H1 (cell line): ENCODE measurements at regions not wholly inside any gene's neighbourhood (a gene's known extent, or its start where the extent isn't known, plus 50 kb on each side); places are given as distances from the start of the nearest gene placed in this dataset.

Source experiments
- CTCF ChIA-PET: fragments of 300-600 bp; sonication (Branson Sonifier 250); formaldehyde crosslinking; loops from one replicate; lab custom pipeline; 2021; ENCODE audit not compliant: partially characterized antibody; lab: Charles Lee
- POLR2A ChIA-PET: fragments of 300-600 bp; sonication (Branson Sonifier 250); formaldehyde crosslinking; loops from one replicate; lab custom pipeline; 2021; ENCODE audit warnings: inconsistent platforms; ENCODE audit not compliant: partially characterized antibody; lab: Charles Lee
- DNase-seq, 2 experiments: peaks; one replicate each; pipeline versions ENCODE4 v3.0.0 to v3.0.0-alpha.2; 2010 to 2022; ENCODE audit warnings: low spot score in 2 of 2, low read depth in 1 of 2, mixed read lengths in 1 of 2
- FAIRE-seq: peaks from 2 replicates; lab custom pipeline; 2011; peaks lifted over from hg19 to GRCh38; lab: Jason Lieb, UNC
- H2AFZ ChIP-seq: 2 replicates; pipeline ENCODE4 v1.8.1; 2012; ENCODE audit warnings: low read length, inconsistent platforms
- H2AK5ac ChIP-seq: 2 replicates; pipeline ENCODE4 v1.6.1; 2013; ENCODE audit warnings: low read depth, low read length
- H2BK120ac ChIP-seq: replicated peaks from 2 replicates; pipeline ENCODE3; 2013; ENCODE audit warnings: low read depth, low read length, inconsistent platforms
- H2BK12ac ChIP-seq: 2 replicates; pipeline ENCODE4 v1.6.1; 2013; ENCODE audit warnings: low read depth, low read length
- H2BK15ac ChIP-seq: 2 replicates; pipeline ENCODE4 v1.6.1; 2013; ENCODE audit warnings: low read length
- H2BK20ac ChIP-seq: 2 replicates; pipeline ENCODE4 v1.6.1; 2013; ENCODE audit warnings: low read length
- H2BK5ac ChIP-seq: 2 replicates; pipeline ENCODE4 v1.6.1; 2013; ENCODE audit warnings: low read depth, low read length
- H3K14ac ChIP-seq: 2 replicates; pipeline ENCODE4 v1.6.1; 2013; ENCODE audit warnings: inconsistent platforms; ENCODE audit not compliant: insufficient read length
- H3K18ac ChIP-seq: 2 replicates; pipeline ENCODE4 v1.6.1; 2013; ENCODE audit warnings: low read length; ENCODE audit errors: extremely low read depth
- H3K23ac ChIP-seq: 2 replicates; pipeline ENCODE4 v1.6.1; 2013; ENCODE audit warnings: inconsistent platforms; ENCODE audit not compliant: insufficient read length
- H3K23me2 ChIP-seq: 2 replicates; pipeline ENCODE4 v1.6.1; 2013; ENCODE audit warnings: low read depth, low read length
- H3K27ac ChIP-seq: 2 replicates; pipeline ENCODE4 v1.6.1; 2011; ENCODE audit warnings: low read depth, low read length, inconsistent platforms
- H3K27me3 ChIP-seq, 4 experiments: replicated peaks in 1 of 4; 1 replicate in 1 of 4; 2 replicates in 3 of 4; pipeline versions ENCODE4 v1.6.1 to v1.8.1; 2011 to 2013; ENCODE audit warnings: low read length in 3 of 4, mild to moderate bottlenecking in 3 of 4, inconsistent platforms in 2 of 4, mixed read lengths in 2 of 4, moderate library complexity in 1 of 4; ENCODE audit not compliant: control insufficient read depth in 3 of 4, insufficient read depth in 3 of 4; ENCODE audit errors: extremely low read depth in 1 of 4
- H3K36me3 ChIP-seq, 4 experiments: 2 replicates each; pipeline versions ENCODE4 v1.6.1 to v1.8.1; 2011 to 2013; ENCODE audit warnings: mild to moderate bottlenecking in 4 of 4, low read length in 3 of 4, moderate library complexity in 2 of 4, control low read depth in 1 of 4, inconsistent platforms in 1 of 4; ENCODE audit not compliant: insufficient read depth in 4 of 4, control insufficient read depth in 2 of 4
- H3K4ac ChIP-seq: replicated peaks from 2 replicates; pipeline ENCODE3; 2013; ENCODE audit warnings: low read length, low read depth, mixed read lengths, inconsistent platforms; ENCODE audit not compliant: insufficient read length
- H3K4me1 ChIP-seq, 4 experiments: replicated peaks in 1 of 4; 1 replicate in 1 of 4; 2 replicates in 3 of 4; pipeline versions ENCODE4 v1.6.1 to v1.8.1; 2011 to 2013; ENCODE audit warnings: low read length in 3 of 4, inconsistent platforms in 2 of 4, mixed read lengths in 1 of 4; ENCODE audit not compliant: insufficient read depth in 4 of 4, control insufficient read depth in 3 of 4
- H3K4me2 ChIP-seq, 2 experiments: 2 replicates each; pipeline versions ENCODE4 v1.6.1 to v1.8.1; 2011 to 2013; ENCODE audit warnings: low read depth in 2 of 2, low read length in 2 of 2, control low read depth in 1 of 2, inconsistent platforms in 1 of 2, mild to moderate bottlenecking in 1 of 2; ENCODE audit not compliant: insufficient read depth in 1 of 2
- H3K4me3 ChIP-seq, 4 experiments: fragments of 200-600, 300-600 bp in 1 of 4; sonication (generic), shearing (Covaris generic), sonication (Bioruptor Twin) in 1 of 4; 2 replicates each; pipeline versions ENCODE4 v1.5.1 to v1.8.1; 2011 to 2016; ENCODE audit warnings: low read length in 4 of 4, low read depth in 3 of 4, control low read depth in 2 of 4, inconsistent platforms in 2 of 4, mild to moderate bottlenecking in 2 of 4, mixed read lengths in 1 of 4, moderate library complexity in 1 of 4; ENCODE audit not compliant: insufficient read depth in 2 of 4; ENCODE audit errors: extremely low read depth in 1 of 4
- H3K56ac ChIP-seq: replicated peaks from 2 replicates; pipeline ENCODE3; 2013; ENCODE audit warnings: low read depth, mild to moderate bottlenecking, mixed read lengths, low read length, inconsistent platforms; ENCODE audit not compliant: insufficient read length
- H3K79me1 ChIP-seq: 2 replicates; pipeline ENCODE4 v1.6.1; 2013; ENCODE audit warnings: low read depth, low read length, control low read depth
- H3K79me2 ChIP-seq, 2 experiments: 2 replicates each; pipeline versions ENCODE4 v1.6.1 to v1.8.1; 2012 to 2013; ENCODE audit warnings: low read length in 2 of 2, mild to moderate bottlenecking in 2 of 2, inconsistent platforms in 1 of 2; ENCODE audit not compliant: insufficient read depth in 2 of 2, control insufficient read depth in 1 of 2
- H3K9ac ChIP-seq, 4 experiments: replicated peaks in 1 of 4; 1 replicate in 1 of 4; 2 replicates in 3 of 4; pipeline versions ENCODE4 v1.6.1 to v1.8.1; 2011 to 2013; ENCODE audit warnings: low read depth in 3 of 4, low read length in 3 of 4, control low read depth in 2 of 4, mild to moderate bottlenecking in 2 of 4, moderate library complexity in 2 of 4, inconsistent platforms in 1 of 4; ENCODE audit errors: extremely low read depth in 1 of 4
- H3K9me3 ChIP-seq, 2 experiments: 2 replicates each; pipeline versions ENCODE4 v1.6.1 to v1.8.1; 2012 to 2013; ENCODE audit warnings: mild to moderate bottlenecking in 2 of 2, moderate library complexity in 2 of 2, control low read depth in 1 of 2, inconsistent platforms in 1 of 2, low read depth in 1 of 2, low read length in 1 of 2, mixed read lengths in 1 of 2; ENCODE audit not compliant: insufficient read depth in 2 of 2
- H4K20me1 ChIP-seq, 2 experiments: replicated peaks in 1 of 2; 2 replicates each; pipeline versions ENCODE3 to v1.8.1; 2011 to 2013; ENCODE audit warnings: inconsistent platforms in 2 of 2, low read length in 2 of 2, mild to moderate bottlenecking in 1 of 2; ENCODE audit not compliant: insufficient read depth in 2 of 2, control insufficient read depth in 1 of 2
- H4K5ac ChIP-seq: 2 replicates; pipeline ENCODE4 v1.6.1; 2013; ENCODE audit warnings: low read length, low read depth, mixed read lengths, inconsistent platforms; ENCODE audit not compliant: insufficient read length
- H4K8ac ChIP-seq: 2 replicates; pipeline ENCODE4 v1.8.0; 2013; ENCODE audit warnings: mild to moderate bottlenecking, moderate library complexity, low read length, inconsistent platforms; ENCODE audit not compliant: insufficient read depth; ENCODE audit errors: extremely low read depth
- H4K91ac ChIP-seq: replicated peaks from 2 replicates; pipeline ENCODE3; 2013; ENCODE audit warnings: low read length, mixed read lengths, inconsistent platforms; ENCODE audit not compliant: insufficient read length
- ASH2L ChIP-seq: fragments of 200-600, 300-600 bp; sonication (generic); IDR thresholded peaks from one replicate; pipeline ENCODE4 v1.7.1; 2017; ENCODE audit warnings: low read length
- ATF2 ChIP-seq: IDR thresholded peaks from 2 replicates; pipeline ENCODE4 v1.6.1; 2012; ENCODE audit warnings: low read length, inconsistent platforms
- ATF3 ChIP-seq: IDR thresholded peaks from 2 replicates; pipeline ENCODE4 v1.6.1; 2011; ENCODE audit warnings: low read depth, mild to moderate bottlenecking, low read length; ENCODE audit not compliant: insufficient read depth
- BACH1 ChIP-seq: IDR thresholded peaks from 2 replicates; pipeline ENCODE4 v1.6.1; 2012; ENCODE audit warnings: low read length, improper control_type of control experiment
- CHD2 ChIP-seq: IDR thresholded peaks from 2 replicates; pipeline ENCODE4 v1.6.1; 2012; ENCODE audit warnings: low read length, improper control_type of control experiment
- CTCF ChIP-seq, 3 experiments: IDR thresholded peaks; 1 replicate in 2 of 3; 2 replicates in 1 of 3; pipeline versions ENCODE4 v1.5.1 to v1.6.1; 2011; ENCODE audit warnings: low read length in 3 of 3, mild to moderate bottlenecking in 3 of 3, inconsistent platforms in 2 of 3, low read depth in 1 of 3, moderate library complexity in 1 of 3; ENCODE audit not compliant: insufficient read depth in 1 of 3; ENCODE audit errors: control extremely low read depth in 1 of 3
- EZH2 ChIP-seq: fragments of 200-600 bp; sonication (generic); IDR thresholded peaks from 2 replicates; pipeline ENCODE4 v1.7.1; 2012; ENCODE audit warnings: low read depth, mild to moderate bottlenecking, moderate library complexity, low read length, inconsistent platforms; ENCODE audit not compliant: severe bottlenecking
- POLR2AphosphoS5 ChIP-seq: IDR thresholded peaks from 2 replicates; pipeline ENCODE4 v1.6.1; 2011; ENCODE audit warnings: low read depth, low read length
- SIN3A ChIP-seq, 2 experiments: IDR thresholded peaks in 1 of 2; conservative IDR thresholded peaks in 1 of 2; 2 replicates each; pipeline ENCODE4 v1.6.1; 2011 to 2012; ENCODE audit warnings: low read length in 2 of 2, improper control_type of control experiment in 1 of 2, low read depth in 1 of 2, mild to moderate bottlenecking in 1 of 2
- SIRT6 ChIP-seq: IDR thresholded peaks from one replicate; pipeline ENCODE4 v1.7.1; 2012; ENCODE audit warnings: low read length, inconsistent platforms
- TAF1 ChIP-seq: IDR thresholded peaks from 2 replicates; pipeline ENCODE4 v1.6.1; 2011; ENCODE audit warnings: mild to moderate bottlenecking, low read depth, low read length
- WGBS, 2 experiments: shearing (Covaris generic) in 1 of 2; methylation state at CpG; one replicate each; pipeline versions ENCODE4 v1.1.6 to v1.1.7; 2013 to 2015; ENCODE audit warnings: low lambda C conversion rate in 2 of 2, mixed read lengths in 2 of 2, inconsistent platforms in 1 of 2, low coverage in 1 of 2, missing lambda C conversion rate in 1 of 2; ENCODE audit not compliant: insufficient replicate concordance in 2 of 2, insufficient coverage in 1 of 2, insufficient read length in 1 of 2; ENCODE audit errors: extremely low coverage in 1 of 2, missing lambda C conversion rate in 1 of 2; 5-methylcytosine and 5-hydroxymethylcytosine counted together

GRCh38 chr3:180320631-180321030 lies 281.3 kb upstream of the TTC14 start:
- no peak overlapping the region for H2BK20ac ChIP-seq
- H2BK15ac ChIP-seq: no peak overlapping the region
- H3K4me3 ChIP-seq: no peak overlapping the region
- H3K4me2 ChIP-seq: no peak overlapping the region
- FAIRE-seq: no peak
- no peak overlapping the region for H2BK120ac ChIP-seq
- H4K5ac ChIP-seq: no peak overlapping the region
- no peaks in the 10 kb centered on the region for H4K20me1 ChIP-seq
- no peak for DNase-seq
- 92% methylated on average over 4 of the region's 4 CpGs; no CpG with 5 or more reads in 1 of the 2 experiments for WGBS, 2 experiments
- H3K9me3 ChIP-seq: no peaks in the 10 kb centered on the region
- no peak overlapping the region for H3K9ac ChIP-seq
- H3K36me3 ChIP-seq: no peaks in the 10 kb centered on the region
- no peak overlapping the region for H3K27ac ChIP-seq
- no peaks in the 10 kb centered on the region for H3K27me3 ChIP-seq
- H2BK12ac ChIP-seq: no peak overlapping the region
- H2AK5ac ChIP-seq: no peak overlapping the region
- H4K8ac ChIP-seq: no peak overlapping the region
- H3K23me2 ChIP-seq: no peaks in the 10 kb centered on the region
- H3K79me1 ChIP-seq: no peaks in the 10 kb centered on the region
- ChIA-PET CTCF (no interaction called here), POLR2A (no interaction called here)
- no peak overlapping the region for H3K56ac ChIP-seq
- H3K18ac ChIP-seq: no peak overlapping the region
- no peaks in the 10 kb centered on the region for H3K4me1 ChIP-seq
- no peak overlapping the region for H3K14ac ChIP-seq
- no peak overlapping the region for H3K23ac ChIP-seq
- no peak overlapping the region for H4K91ac ChIP-seq
- no peaks in the 10 kb centered on the region for H3K79me2 ChIP-seq
- H2AFZ ChIP-seq: no peak overlapping the region
- H3K4ac ChIP-seq: no peak overlapping the region
- no peak overlapping the region for H2BK5ac ChIP-seq
- TF ChIP-seq TAF1 (no peak), CHD2 (no peak), EZH2 (no peak), ASH2L (no peak), ATF3 (no peak), BACH1 (no peak), SIN3A (conservative IDR thresholded peaks at IDR 0.05 in 1 of 2, IDR thresholded peaks at IDR 0.05 in 1 of 2; ENCODE audit: low read depth in 1 of 2, low read length in 2 of 2) (no peak), POLR2AphosphoS5 (no peak), ATF2 (no peak), SIRT6 (no peak), CTCF (IDR thresholded peaks at IDR 0.05; ENCODE audit: control extremely low read depth in 1 of 3, insufficient read depth in 1 of 3, low read depth in 1 of 3, low read length in 3 of 3) (no peak)
